GM19023 (cell line): ENCODE measurements at regions not wholly inside any gene's neighbourhood (a gene's known extent, or its start where the extent isn't known, plus 50 kb on each side); places are given as distances from the start of the nearest gene placed in this dataset.

Experiments
- ATAC-seq: cut with Tn5 transposase; IDR thresholded peaks from one replicate; pipeline ENCODE4 v1.9.1; 2021; ENCODE audit warnings: mild to moderate bottlenecking, moderate library complexity; ENCODE audit not compliant: unreplicated experiment

- ATAC-seq: no peak
Observed at GRCh38 chr3:115448851-115449250, 174.5 kb upstream of the GAP43 start.

GRCh38 chr3:115450036-115450435, 173.3 kb upstream of the GAP43 start:
- ATAC-seq: no peak

- ATAC-seq: no peak
Observed at GRCh38 chr3:115464036-115464435, 159.3 kb upstream of the GAP43 start.

GRCh38 chr3:115469649-115470048, 153.7 kb upstream of the GAP43 start:
- peak; percentile 79 for ATAC-seq

DNA sequence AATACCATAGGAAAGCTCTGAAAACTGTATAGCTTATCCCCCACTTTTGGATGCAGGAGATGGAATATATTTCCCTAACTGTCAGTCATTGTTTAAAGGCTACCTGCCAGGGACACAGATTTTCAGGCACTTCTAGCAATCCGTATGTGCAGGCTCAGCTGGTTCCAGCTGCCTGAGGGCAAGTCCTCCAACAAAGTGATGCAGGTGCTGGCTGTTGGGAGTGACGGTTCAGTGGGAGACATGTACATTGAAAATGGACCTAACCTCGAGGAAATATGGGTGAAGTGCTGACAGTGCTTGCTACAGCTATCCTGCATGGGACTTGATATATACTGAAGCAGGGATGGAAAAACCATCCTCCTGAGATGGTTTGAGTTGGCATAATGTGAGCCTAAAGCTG, 153.1 kb upstream of the GAP43 start:
- ATAC-seq: no peak

DNA sequence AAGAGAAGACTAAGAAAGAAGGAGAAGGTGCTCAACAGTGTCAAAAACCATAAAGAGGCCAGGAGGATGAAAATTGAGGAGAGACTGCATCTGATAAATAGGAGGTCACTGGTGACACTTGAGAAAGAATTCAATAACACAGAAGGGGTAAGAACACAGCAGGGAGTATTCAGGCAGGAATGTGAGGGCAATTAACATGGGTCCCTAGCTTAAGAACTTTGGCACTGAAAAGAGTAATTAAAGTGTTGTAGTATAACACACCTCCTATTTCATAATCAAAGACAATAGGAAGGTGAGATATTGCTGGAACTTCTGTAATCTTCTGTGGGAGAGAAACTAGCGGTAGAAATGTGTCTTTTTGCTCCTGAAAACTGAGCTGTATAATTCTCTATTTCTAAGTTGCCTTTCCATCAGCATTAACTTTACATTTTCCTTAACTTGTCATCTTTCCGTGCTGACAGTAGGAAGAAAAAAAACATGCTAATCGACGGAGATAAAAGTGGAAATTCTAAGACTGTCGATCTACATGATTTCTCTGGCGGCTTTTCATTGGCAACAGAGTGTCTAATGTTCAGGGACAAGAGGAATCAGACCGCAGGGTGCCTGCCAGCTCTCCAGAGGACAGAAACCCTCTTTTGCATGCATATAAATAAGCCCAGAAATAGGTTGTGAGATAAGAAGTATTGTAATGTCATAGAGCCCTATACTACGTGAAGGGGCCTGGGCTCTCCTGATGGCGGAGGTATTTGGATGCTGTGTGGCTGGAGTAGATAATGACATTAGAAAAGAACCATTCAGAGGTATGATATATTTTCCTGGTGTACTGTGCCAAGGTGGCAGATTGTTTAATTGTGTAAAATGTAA, 147.9 kb upstream of the GAP43 start:
- no peak for ATAC-seq

GRCh38 chr3:115476472-115476871, 146.8 kb upstream of the GAP43 start:
- ATAC-seq: no peak

- ATAC-seq: no peak
Observed at GRCh38 chr3:115478359-115478758, 145.0 kb upstream of the GAP43 start.

DNA sequence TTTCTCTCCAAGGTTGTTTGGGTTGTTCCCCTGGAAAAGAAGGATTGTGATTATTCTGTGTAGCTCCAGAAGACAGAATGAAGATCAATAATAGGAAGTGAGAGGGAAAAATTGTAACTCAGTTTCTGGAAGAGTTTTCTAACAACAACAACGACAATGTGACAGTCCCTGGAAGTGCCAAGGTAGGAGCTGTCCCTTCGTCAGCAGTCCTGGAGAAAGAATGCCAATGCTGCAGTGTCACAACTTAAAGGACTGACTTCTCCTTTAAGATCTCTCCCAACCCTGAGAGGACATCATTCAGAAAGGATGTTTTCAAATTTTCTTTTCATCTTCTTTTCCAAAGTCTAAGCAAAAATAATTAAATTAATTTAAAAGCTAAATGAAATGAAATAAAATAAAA, 136.4 kb upstream of the GAP43 start:
- ATAC-seq: no peak

GRCh38 chr3:115487968-115488367, 135.3 kb upstream of the GAP43 start:
- no peak for ATAC-seq

DNA sequence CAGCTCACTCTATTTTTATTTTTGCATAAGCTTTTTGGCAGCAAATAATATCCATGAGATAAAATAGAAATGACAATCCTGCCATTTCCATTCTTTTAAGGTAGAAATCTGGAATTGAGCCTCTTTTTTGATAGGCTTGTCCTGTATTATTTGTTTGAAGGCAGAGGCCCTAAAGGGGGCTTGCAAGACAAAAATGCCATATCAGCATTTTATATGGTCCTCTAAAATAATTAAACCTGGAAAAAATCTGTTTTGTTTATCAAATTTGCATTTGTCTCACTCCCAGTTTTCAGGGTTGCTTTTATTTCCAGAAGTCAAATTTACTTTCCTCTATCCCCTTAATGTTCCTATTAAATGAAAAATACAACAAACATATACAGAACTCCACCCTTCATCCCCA, 134.9 kb upstream of the GAP43 start:
- no peak for ATAC-seq

GRCh38 chr3:115494826-115495225, 128.5 kb upstream of the GAP43 start:
- ATAC-seq: no peak

GRCh38 chr3:115498421-115498820, 124.9 kb upstream of the GAP43 start:
- no peak for ATAC-seq

GRCh38 chr3:115498898-115499297, 124.4 kb upstream of the GAP43 start:
- no peak for ATAC-seq

- ATAC-seq: no peak
Observed at GRCh38 chr3:115499666-115500065, 123.6 kb upstream of the GAP43 start.

DNA sequence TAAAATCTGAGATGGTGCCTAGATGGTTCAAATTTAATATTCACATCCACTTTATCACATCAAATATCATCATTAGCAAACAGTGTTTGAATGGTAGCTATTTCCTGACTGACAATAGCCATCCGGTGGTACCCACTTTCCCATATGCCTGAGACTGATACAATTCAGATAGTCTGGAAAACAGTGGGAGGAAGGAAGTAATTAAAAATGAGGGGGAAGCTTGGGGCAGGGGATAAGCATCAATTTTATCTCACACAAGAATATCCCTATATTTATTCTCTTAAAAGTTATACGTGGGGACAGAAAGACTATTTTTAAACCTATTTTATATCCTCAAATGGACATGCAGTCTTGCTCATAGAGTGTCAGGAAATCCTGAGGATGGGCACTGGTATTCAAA, 122.5 kb upstream of the GAP43 start:
- no peak for ATAC-seq

GRCh38 chr3:115502128-115502527, 121.2 kb upstream of the GAP43 start:
- no peak for ATAC-seq

- no peak for ATAC-seq
Observed at GRCh38 chr3:115503394-115503793, 119.9 kb upstream of the GAP43 start.

GRCh38 chr3:115508562-115508961, 114.7 kb upstream of the GAP43 start:
- no peak for ATAC-seq

- ATAC-seq: no peak
Observed at GRCh38 chr3:115512565-115513415, 110.5 kb upstream of the GAP43 start.

DNA sequence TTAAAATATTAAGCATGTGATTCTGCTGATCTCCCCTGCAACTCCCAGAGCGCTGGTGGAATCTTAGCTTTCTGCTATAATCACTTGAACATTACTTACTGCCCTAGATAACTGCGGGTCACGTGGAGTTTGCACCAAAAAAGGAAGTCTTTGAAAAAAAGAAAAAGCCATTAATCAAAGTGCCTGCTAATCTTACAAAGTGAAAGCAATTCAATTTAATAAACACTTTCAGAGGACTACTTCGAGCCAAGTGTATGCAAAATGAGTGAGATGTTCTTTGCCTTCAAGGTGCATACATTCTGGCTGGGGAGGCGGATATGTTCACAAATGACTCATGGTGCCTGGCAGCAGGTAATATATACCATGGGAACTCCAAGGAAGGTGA, 109.9 kb upstream of the GAP43 start:
- no peak for ATAC-seq

- ATAC-seq: no peak
Observed at GRCh38 chr3:115517457-115518050, 105.8 kb upstream of the GAP43 start.
